Urinary bladder (tissue), 3 donors: ENCODE measurements at regions not wholly inside any gene's neighbourhood (a gene's known extent, or its start where the extent isn't known, plus 50 kb on each side); places are given as distances from the start of the nearest gene placed in this dataset.

Experiments used
- DNase-seq: peaks from one replicate; pipeline ENCODE4 v3.0.0-alpha.2; 2015; ENCODE audit errors: extremely low spot score
- H3K27ac ChIP-seq: one replicate; pipeline ENCODE4 v1.5.1; 2013; ENCODE audit warnings: low read depth, mild to moderate bottlenecking, moderate library complexity
- H3K36me3 ChIP-seq: one replicate; pipeline ENCODE4 v1.6.1; 2013; ENCODE audit warnings: mild to moderate bottlenecking, moderate library complexity; ENCODE audit not compliant: insufficient read depth
- H3K4me1 ChIP-seq: one replicate; pipeline ENCODE4 v1.6.1; 2013; ENCODE audit warnings: mild to moderate bottlenecking, moderate library complexity; ENCODE audit not compliant: insufficient read depth
- H3K4me3 ChIP-seq: one replicate; pipeline ENCODE4 v1.5.1; 2013; ENCODE audit warnings: low read depth, low read length
- WGBS: extraction: QIAGEN DNeasy Blood & Tissue Kit; methylation state at CpG from one replicate; pipeline ENCODE4 v1.1.7; 2013; 5-methylcytosine and 5-hydroxymethylcytosine counted together
- donor health status: healthy with polysubstance abuse.
- donor health status: healthy.

- no peaks in the 10 kb centered on the region for H3K36me3 ChIP-seq
- no peak for DNase-seq
- H3K4me3 ChIP-seq = no peak overlapping the region
- H3K4me1 ChIP-seq = no peaks in the 10 kb centered on the region
- H3K27ac ChIP-seq = no peak overlapping the region
- WGBS = 32% methylated on average over 4 of the region's 4 CpGs
These were observed 275.2 kb upstream of the PCSK5 start for GRCh38 chr9:75615284-75615683.

DNA sequence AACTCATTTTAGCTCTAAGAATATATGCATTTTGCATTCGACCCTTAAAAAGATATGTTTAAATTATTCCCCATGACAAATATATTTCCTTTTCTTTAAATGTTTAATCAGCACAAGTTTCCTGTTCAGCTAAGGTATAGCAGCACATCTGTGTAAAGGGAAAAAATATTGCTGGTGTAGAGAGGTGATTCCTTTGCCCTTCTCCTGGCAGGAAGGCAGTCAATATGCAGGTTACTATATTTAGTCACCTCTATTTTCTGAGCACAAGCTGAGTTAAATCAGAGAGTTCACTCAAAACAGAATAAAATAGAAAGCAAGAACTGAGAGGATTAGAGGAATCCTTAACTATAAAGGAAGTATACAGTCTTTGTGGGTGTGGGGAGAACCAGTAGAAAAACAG lies 274.4 kb upstream of the PCSK5 start:
- H3K4me1 ChIP-seq = no peaks in the 10 kb centered on the region
- H3K4me3 ChIP-seq = no peak overlapping the region
- 51% methylated on average over 1 of the region's 1 CpG for WGBS
- H3K27ac ChIP-seq = no peak overlapping the region
- H3K36me3 ChIP-seq = no peaks in the 10 kb centered on the region
- DNase-seq = no peak

DNA sequence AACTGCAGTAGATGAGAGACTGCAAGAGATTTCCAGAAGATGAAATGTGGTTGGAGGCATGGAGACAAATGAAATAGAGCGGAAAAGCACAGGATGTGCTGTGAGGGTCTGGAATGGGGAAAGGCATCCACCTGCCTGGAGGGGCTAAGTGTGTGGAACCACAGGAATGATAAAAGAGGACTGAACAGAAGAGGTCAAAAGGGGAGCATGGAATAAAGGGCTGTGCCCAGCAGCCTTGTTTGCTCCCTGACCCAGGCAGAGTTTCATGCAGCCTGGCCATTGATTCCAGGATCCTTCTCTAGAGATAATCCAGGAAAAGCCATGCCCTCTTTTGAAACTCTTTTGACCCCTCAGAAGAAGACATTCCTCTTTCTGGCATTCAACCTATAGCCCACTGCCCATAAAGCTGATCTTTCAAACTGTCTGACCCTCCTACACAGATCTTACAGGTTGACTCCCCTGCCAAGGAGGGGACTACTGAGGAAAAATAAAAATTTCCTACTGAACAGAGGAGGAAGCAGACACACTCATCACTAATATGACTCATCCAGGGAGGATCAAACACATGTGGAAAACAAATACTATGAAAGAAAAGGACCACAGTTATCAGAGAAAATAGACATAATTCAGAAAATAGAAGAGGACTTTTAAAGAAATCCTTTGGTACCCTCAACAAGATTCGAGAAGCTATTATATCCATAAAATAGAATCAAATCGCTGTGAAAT lies 273.5 kb upstream of the PCSK5 start:
- no peak overlapping the region for H3K27ac ChIP-seq
- DNase-seq = no peak
- no peak overlapping the region for H3K4me3 ChIP-seq
- H3K4me1 ChIP-seq = no peaks in the 10 kb centered on the region
- 97% methylated on average over 3 of the region's 3 CpGs for WGBS
- no peaks in the 10 kb centered on the region for H3K36me3 ChIP-seq

DNA sequence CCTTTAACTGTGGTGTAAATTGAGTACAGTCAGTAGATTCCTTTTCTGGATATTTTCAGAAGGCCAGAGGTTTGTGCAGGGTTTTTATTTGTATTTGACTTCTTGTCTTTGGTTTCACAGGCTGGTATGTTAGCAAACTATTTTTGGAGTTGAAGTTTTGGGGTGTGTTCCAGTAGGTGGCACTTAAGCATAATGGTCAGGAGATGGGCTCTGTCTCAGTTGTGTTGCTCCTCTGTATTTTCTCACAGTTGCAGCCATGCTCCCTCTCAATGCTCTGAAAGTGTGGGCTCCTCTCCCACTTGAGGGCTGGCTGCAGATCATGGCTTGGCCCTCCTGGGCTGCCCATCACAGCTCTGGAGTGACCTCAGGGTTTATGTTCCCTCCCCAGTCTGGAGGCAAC lies 267.0 kb upstream of the PCSK5 start:
- Histone ChIP-seq H3K4me1 (no peaks in the 10 kb centered on the region), H3K4me3 (no peak overlapping the region), H3K27ac (no peak overlapping the region), H3K36me3 (no peaks in the 10 kb centered on the region)
- no peak for DNase-seq

DNA sequence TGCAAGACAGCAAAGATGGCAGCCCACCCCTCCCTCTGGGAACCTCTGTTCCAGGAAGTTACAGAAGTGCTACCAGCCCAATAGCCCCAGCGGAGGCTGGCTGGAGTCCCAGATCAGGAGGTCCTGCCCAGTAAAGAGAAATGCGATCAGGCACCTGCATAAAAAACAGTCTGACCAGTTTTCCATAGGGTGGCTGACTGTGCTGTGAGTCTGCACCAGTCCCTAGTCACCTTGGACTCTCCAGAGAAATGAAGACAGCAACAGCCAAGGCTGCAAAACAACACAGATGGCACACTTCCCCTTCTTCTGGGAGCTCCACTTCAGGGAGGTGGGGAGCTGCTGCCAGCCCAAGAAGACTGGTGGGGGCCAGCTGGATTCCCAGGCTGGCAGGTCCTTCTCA lies 265.5 kb upstream of the PCSK5 start:
- no peak overlapping the region for H3K4me3 ChIP-seq
- no peaks in the 10 kb centered on the region for H3K36me3 ChIP-seq
- 69% methylated on average over 2 of the region's 2 CpGs for WGBS
- no peak overlapping the region for H3K27ac ChIP-seq
- H3K4me1 ChIP-seq = no peaks in the 10 kb centered on the region
- no peak for DNase-seq

DNA sequence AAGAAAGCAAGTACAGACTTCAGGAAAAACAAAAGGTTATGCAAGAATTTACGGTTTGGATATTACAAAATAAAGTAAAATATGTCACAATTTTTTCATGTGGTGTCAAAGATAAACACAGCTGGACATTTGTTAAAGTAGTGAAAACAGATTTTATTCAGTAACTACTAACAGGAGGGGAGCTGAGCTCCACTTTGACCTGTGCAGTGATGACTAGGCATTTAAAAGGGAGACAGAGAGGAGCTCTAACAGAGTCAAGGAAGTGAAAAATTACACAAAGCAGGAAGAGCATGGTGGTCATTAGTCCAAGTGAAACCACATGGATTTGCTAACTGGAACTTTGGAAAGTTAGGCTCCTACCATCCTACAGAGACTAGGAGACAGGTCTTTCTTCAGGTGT lies 263.6 kb upstream of the PCSK5 start:
- H3K4me3 ChIP-seq = no peak overlapping the region
- no peaks in the 10 kb centered on the region for H3K4me1 ChIP-seq
- H3K27ac ChIP-seq = no peak overlapping the region
- 49% methylated on average over 1 of the region's 1 CpG for WGBS
- DNase-seq = no peak
- H3K36me3 ChIP-seq = no peaks in the 10 kb centered on the region

DNA sequence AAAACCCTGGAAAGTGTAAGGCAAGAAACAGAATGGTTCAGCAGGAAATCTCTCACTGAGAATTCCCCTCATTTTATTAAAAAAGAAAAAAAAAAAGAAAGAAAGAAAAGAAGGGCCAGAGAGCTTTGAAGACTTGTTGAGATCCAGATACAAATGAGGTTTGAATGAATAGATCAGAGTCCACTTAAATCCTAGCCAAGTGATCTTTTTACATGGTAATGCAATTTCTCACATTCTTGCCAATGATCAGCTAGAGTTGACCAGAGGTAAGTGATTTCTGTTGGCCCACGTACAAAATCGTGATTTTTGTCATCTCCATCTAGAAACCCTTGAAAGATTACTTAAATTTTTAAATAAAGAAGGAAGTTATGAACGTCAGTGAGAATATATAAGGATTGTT lies 261.5 kb upstream of the PCSK5 start:
- no peaks in the 10 kb centered on the region for H3K36me3 ChIP-seq
- H3K27ac ChIP-seq = no peak overlapping the region
- H3K4me1 ChIP-seq = no peaks in the 10 kb centered on the region
- no peak for DNase-seq
- no peak overlapping the region for H3K4me3 ChIP-seq
- WGBS = 61% methylated on average over 3 of the region's 3 CpGs

GRCh38 chr9:75633451-75634057 lies 256.9 kb upstream of the PCSK5 start:
- no peak overlapping the region for H3K27ac ChIP-seq
- WGBS = 51% methylated on average over 7 of the region's 7 CpGs
- H3K4me3 ChIP-seq = no peak overlapping the region
- DNase-seq = no peak
- H3K36me3 ChIP-seq = no peaks in the 10 kb centered on the region
- H3K4me1 ChIP-seq = no peaks in the 10 kb centered on the region

GRCh38 chr9:75636427-75637045 lies 253.9 kb upstream of the PCSK5 start:
- WGBS = 75% methylated on average over 4 of the region's 4 CpGs
- no peaks in the 10 kb centered on the region for H3K4me1 ChIP-seq
- DNase-seq = no peak

GRCh38 chr9:75639971-75640610 lies 250.4 kb upstream of the PCSK5 start:
- H3K36me3 ChIP-seq = no peaks in the 10 kb centered on the region
- H3K4me1 ChIP-seq = no peaks in the 10 kb centered on the region
- H3K4me3 ChIP-seq = no peak overlapping the region
- H3K27ac ChIP-seq = no peak overlapping the region
- WGBS = 89% methylated on average over 1 of the region's 1 CpG
- DNase-seq = no peak

More at GRCh38 chr9:75636427-75637045, 253.9 kb upstream of the PCSK5 start:
- H3K27ac ChIP-seq = no peak overlapping the region
- no peaks in the 10 kb centered on the region for H3K36me3 ChIP-seq
- no peak overlapping the region for H3K4me3 ChIP-seq

DNA sequence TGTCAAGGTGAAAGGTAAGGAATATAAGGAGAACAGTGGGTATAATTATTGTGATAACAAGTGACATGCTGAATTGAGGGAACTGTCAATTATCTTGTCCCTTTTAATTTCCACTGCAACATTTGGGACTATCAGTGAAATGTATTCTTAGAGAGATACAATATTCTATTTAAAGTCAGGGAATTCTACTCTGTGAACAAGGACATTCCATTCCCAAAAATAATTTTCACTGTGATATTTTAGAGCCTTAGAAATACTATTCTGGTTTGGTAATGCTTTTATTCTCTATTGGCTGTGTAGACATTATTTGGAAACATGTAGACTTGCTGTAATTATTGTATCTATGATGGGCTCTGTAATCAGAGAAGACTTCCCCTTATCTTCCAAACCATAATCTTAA lies 248.0 kb upstream of the PCSK5 start:
- DNase-seq = no peak
- Histone ChIP-seq H3K4me3 (no peak overlapping the region), H3K4me1 (no peaks in the 10 kb centered on the region)

DNA sequence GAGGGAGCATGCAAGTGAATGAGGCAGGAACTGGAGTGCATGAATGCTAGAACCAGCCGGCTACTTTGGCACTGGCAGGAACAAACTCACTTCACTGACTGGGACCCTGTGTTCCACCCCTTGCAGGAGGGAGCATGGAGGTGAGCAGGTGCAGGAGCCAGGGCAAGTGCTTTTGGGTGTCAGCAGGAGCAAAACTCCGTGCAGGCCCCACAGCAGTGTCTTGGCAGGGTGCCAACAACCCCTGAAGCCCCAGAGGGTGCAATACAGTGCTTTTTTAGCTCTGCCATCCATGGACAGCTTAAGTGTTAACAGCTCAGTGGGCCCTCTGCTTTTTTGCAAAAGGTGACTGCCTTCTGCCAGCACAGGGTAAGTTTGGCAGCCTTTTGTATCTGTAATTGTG lies 245.8 kb upstream of the PCSK5 start:
- Histone ChIP-seq H3K4me3 (no peak overlapping the region), H3K36me3 (no peaks in the 10 kb centered on the region), H3K4me1 (no peaks in the 10 kb centered on the region), H3K27ac (no peak overlapping the region)
- WGBS = 47% methylated on average over 2 of the region's 2 CpGs
- DNase-seq = no peak

More for the DNA sequence above, 248.0 kb upstream of the PCSK5 start:
- no peaks in the 10 kb centered on the region for H3K36me3 ChIP-seq
- no peak overlapping the region for H3K27ac ChIP-seq

GRCh38 chr9:75648034-75648433 lies 242.4 kb upstream of the PCSK5 start:
- H3K4me3 ChIP-seq = no peak overlapping the region
- no peak overlapping the region for H3K27ac ChIP-seq
- DNase-seq = no peak
- no peaks in the 10 kb centered on the region for H3K36me3 ChIP-seq
- 96% methylated on average over 8 of the region's 8 CpGs for WGBS
- H3K4me1 ChIP-seq = no peaks in the 10 kb centered on the region

- DNase-seq = no peak
- Histone ChIP-seq H3K4me1 (no peaks in the 10 kb centered on the region), H3K36me3 (no peaks in the 10 kb centered on the region), H3K27ac (no peak overlapping the region), H3K4me3 (no peak overlapping the region)
- 85% methylated on average over 5 of the region's 5 CpGs for WGBS
These were observed 241.4 kb upstream of the PCSK5 start for GRCh38 chr9:75649060-75649459.
